H1 (cell line): ENCODE measurements at regions not wholly inside any gene's neighbourhood (a gene's known extent, or its start where the extent isn't known, plus 50 kb on each side); places are given as distances from the start of the nearest gene placed in this dataset.

Source experiments
- CTCF ChIA-PET: fragments of 300-600 bp; sonication (Branson Sonifier 250); formaldehyde crosslinking; loops from one replicate; lab custom pipeline; 2021; ENCODE audit not compliant: partially characterized antibody; lab: Charles Lee
- POLR2A ChIA-PET: fragments of 300-600 bp; sonication (Branson Sonifier 250); formaldehyde crosslinking; loops from one replicate; lab custom pipeline; 2021; ENCODE audit warnings: inconsistent platforms; ENCODE audit not compliant: partially characterized antibody; lab: Charles Lee
- DNase-seq, 2 experiments: peaks; one replicate each; pipeline versions ENCODE4 v3.0.0 to v3.0.0-alpha.2; 2010 to 2022; ENCODE audit warnings: low spot score in 2 of 2, low read depth in 1 of 2, mixed read lengths in 1 of 2
- FAIRE-seq: peaks from 2 replicates; lab custom pipeline; 2011; peaks lifted over from hg19 to GRCh38; lab: Jason Lieb, UNC
- H2AFZ ChIP-seq: 2 replicates; pipeline ENCODE4 v1.8.1; 2012; ENCODE audit warnings: low read length, inconsistent platforms
- H2AK5ac ChIP-seq: 2 replicates; pipeline ENCODE4 v1.6.1; 2013; ENCODE audit warnings: low read depth, low read length
- H2BK120ac ChIP-seq: replicated peaks from 2 replicates; pipeline ENCODE3; 2013; ENCODE audit warnings: low read depth, low read length, inconsistent platforms
- H2BK12ac ChIP-seq: 2 replicates; pipeline ENCODE4 v1.6.1; 2013; ENCODE audit warnings: low read depth, low read length
- H2BK15ac ChIP-seq: 2 replicates; pipeline ENCODE4 v1.6.1; 2013; ENCODE audit warnings: low read length
- H2BK20ac ChIP-seq: 2 replicates; pipeline ENCODE4 v1.6.1; 2013; ENCODE audit warnings: low read length
- H2BK5ac ChIP-seq: 2 replicates; pipeline ENCODE4 v1.6.1; 2013; ENCODE audit warnings: low read depth, low read length
- H3K14ac ChIP-seq: 2 replicates; pipeline ENCODE4 v1.6.1; 2013; ENCODE audit warnings: inconsistent platforms; ENCODE audit not compliant: insufficient read length
- H3K18ac ChIP-seq: 2 replicates; pipeline ENCODE4 v1.6.1; 2013; ENCODE audit warnings: low read length; ENCODE audit errors: extremely low read depth
- H3K23ac ChIP-seq: 2 replicates; pipeline ENCODE4 v1.6.1; 2013; ENCODE audit warnings: inconsistent platforms; ENCODE audit not compliant: insufficient read length
- H3K23me2 ChIP-seq: 2 replicates; pipeline ENCODE4 v1.6.1; 2013; ENCODE audit warnings: low read depth, low read length
- H3K27ac ChIP-seq: 2 replicates; pipeline ENCODE4 v1.6.1; 2011; ENCODE audit warnings: low read depth, low read length, inconsistent platforms
- H3K27me3 ChIP-seq, 4 experiments: replicated peaks in 1 of 4; 1 replicate in 1 of 4; 2 replicates in 3 of 4; pipeline versions ENCODE4 v1.6.1 to v1.8.1; 2011 to 2013; ENCODE audit warnings: low read length in 3 of 4, mild to moderate bottlenecking in 3 of 4, inconsistent platforms in 2 of 4, mixed read lengths in 2 of 4, moderate library complexity in 1 of 4; ENCODE audit not compliant: control insufficient read depth in 3 of 4, insufficient read depth in 3 of 4; ENCODE audit errors: extremely low read depth in 1 of 4
- H3K36me3 ChIP-seq, 4 experiments: 2 replicates each; pipeline versions ENCODE4 v1.6.1 to v1.8.1; 2011 to 2013; ENCODE audit warnings: mild to moderate bottlenecking in 4 of 4, low read length in 3 of 4, moderate library complexity in 2 of 4, control low read depth in 1 of 4, inconsistent platforms in 1 of 4; ENCODE audit not compliant: insufficient read depth in 4 of 4, control insufficient read depth in 2 of 4
- H3K4ac ChIP-seq: replicated peaks from 2 replicates; pipeline ENCODE3; 2013; ENCODE audit warnings: low read length, low read depth, mixed read lengths, inconsistent platforms; ENCODE audit not compliant: insufficient read length
- H3K4me1 ChIP-seq, 4 experiments: replicated peaks in 1 of 4; 1 replicate in 1 of 4; 2 replicates in 3 of 4; pipeline versions ENCODE4 v1.6.1 to v1.8.1; 2011 to 2013; ENCODE audit warnings: low read length in 3 of 4, inconsistent platforms in 2 of 4, mixed read lengths in 1 of 4; ENCODE audit not compliant: insufficient read depth in 4 of 4, control insufficient read depth in 3 of 4
- H3K4me2 ChIP-seq, 2 experiments: 2 replicates each; pipeline versions ENCODE4 v1.6.1 to v1.8.1; 2011 to 2013; ENCODE audit warnings: low read depth in 2 of 2, low read length in 2 of 2, control low read depth in 1 of 2, inconsistent platforms in 1 of 2, mild to moderate bottlenecking in 1 of 2; ENCODE audit not compliant: insufficient read depth in 1 of 2
- H3K4me3 ChIP-seq, 4 experiments: fragments of 200-600, 300-600 bp in 1 of 4; sonication (generic), shearing (Covaris generic), sonication (Bioruptor Twin) in 1 of 4; 2 replicates each; pipeline versions ENCODE4 v1.5.1 to v1.8.1; 2011 to 2016; ENCODE audit warnings: low read length in 4 of 4, low read depth in 3 of 4, control low read depth in 2 of 4, inconsistent platforms in 2 of 4, mild to moderate bottlenecking in 2 of 4, mixed read lengths in 1 of 4, moderate library complexity in 1 of 4; ENCODE audit not compliant: insufficient read depth in 2 of 4; ENCODE audit errors: extremely low read depth in 1 of 4
- H3K56ac ChIP-seq: replicated peaks from 2 replicates; pipeline ENCODE3; 2013; ENCODE audit warnings: low read depth, mild to moderate bottlenecking, mixed read lengths, low read length, inconsistent platforms; ENCODE audit not compliant: insufficient read length
- H3K79me1 ChIP-seq: 2 replicates; pipeline ENCODE4 v1.6.1; 2013; ENCODE audit warnings: low read depth, low read length, control low read depth
- H3K79me2 ChIP-seq, 2 experiments: 2 replicates each; pipeline versions ENCODE4 v1.6.1 to v1.8.1; 2012 to 2013; ENCODE audit warnings: low read length in 2 of 2, mild to moderate bottlenecking in 2 of 2, inconsistent platforms in 1 of 2; ENCODE audit not compliant: insufficient read depth in 2 of 2, control insufficient read depth in 1 of 2
- H3K9ac ChIP-seq, 4 experiments: replicated peaks in 1 of 4; 1 replicate in 1 of 4; 2 replicates in 3 of 4; pipeline versions ENCODE4 v1.6.1 to v1.8.1; 2011 to 2013; ENCODE audit warnings: low read depth in 3 of 4, low read length in 3 of 4, control low read depth in 2 of 4, mild to moderate bottlenecking in 2 of 4, moderate library complexity in 2 of 4, inconsistent platforms in 1 of 4; ENCODE audit errors: extremely low read depth in 1 of 4
- H3K9me3 ChIP-seq, 2 experiments: 2 replicates each; pipeline versions ENCODE4 v1.6.1 to v1.8.1; 2012 to 2013; ENCODE audit warnings: mild to moderate bottlenecking in 2 of 2, moderate library complexity in 2 of 2, control low read depth in 1 of 2, inconsistent platforms in 1 of 2, low read depth in 1 of 2, low read length in 1 of 2, mixed read lengths in 1 of 2; ENCODE audit not compliant: insufficient read depth in 2 of 2
- H4K20me1 ChIP-seq, 2 experiments: replicated peaks in 1 of 2; 2 replicates each; pipeline versions ENCODE3 to v1.8.1; 2011 to 2013; ENCODE audit warnings: inconsistent platforms in 2 of 2, low read length in 2 of 2, mild to moderate bottlenecking in 1 of 2; ENCODE audit not compliant: insufficient read depth in 2 of 2, control insufficient read depth in 1 of 2
- H4K5ac ChIP-seq: 2 replicates; pipeline ENCODE4 v1.6.1; 2013; ENCODE audit warnings: low read length, low read depth, mixed read lengths, inconsistent platforms; ENCODE audit not compliant: insufficient read length
- H4K8ac ChIP-seq: 2 replicates; pipeline ENCODE4 v1.8.0; 2013; ENCODE audit warnings: mild to moderate bottlenecking, moderate library complexity, low read length, inconsistent platforms; ENCODE audit not compliant: insufficient read depth; ENCODE audit errors: extremely low read depth
- H4K91ac ChIP-seq: replicated peaks from 2 replicates; pipeline ENCODE3; 2013; ENCODE audit warnings: low read length, mixed read lengths, inconsistent platforms; ENCODE audit not compliant: insufficient read length
- BCL11A ChIP-seq, 2 experiments: IDR thresholded peaks; one replicate each; pipeline ENCODE4 v1.6.1; 2011; ENCODE audit warnings: low read depth in 2 of 2, low read length in 2 of 2, mild to moderate bottlenecking in 2 of 2
- HDAC6 ChIP-seq: IDR thresholded peaks from one replicate; pipeline ENCODE4 v1.7.1; 2012; ENCODE audit warnings: low read depth, mild to moderate bottlenecking, inconsistent platforms, low read length, moderate library complexity
- KDM4A ChIP-seq: IDR thresholded peaks from one replicate; pipeline ENCODE4 v1.7.1; 2012; ENCODE audit warnings: low read depth, mild to moderate bottlenecking, moderate library complexity, low read length, inconsistent platforms; ENCODE audit not compliant: severe bottlenecking
- POLR2AphosphoS5 ChIP-seq: IDR thresholded peaks from 2 replicates; pipeline ENCODE4 v1.6.1; 2011; ENCODE audit warnings: low read depth, low read length
- SIRT6 ChIP-seq: IDR thresholded peaks from one replicate; pipeline ENCODE4 v1.7.1; 2012; ENCODE audit warnings: low read length, inconsistent platforms
- SP1 ChIP-seq: IDR thresholded peaks from 2 replicates; pipeline ENCODE4 v1.6.1; 2011; ENCODE audit warnings: low read depth, low read length
- ZNF274 ChIP-seq: IDR thresholded peaks from 2 replicates; pipeline ENCODE4 v1.7.0; 2012; ENCODE audit warnings: low read length, borderline replicate concordance; ENCODE audit errors: extremely low read depth
- WGBS, 2 experiments: shearing (Covaris generic) in 1 of 2; methylation state at CpG; one replicate each; pipeline versions ENCODE4 v1.1.6 to v1.1.7; 2013 to 2015; ENCODE audit warnings: low lambda C conversion rate in 2 of 2, mixed read lengths in 2 of 2, inconsistent platforms in 1 of 2, low coverage in 1 of 2, missing lambda C conversion rate in 1 of 2; ENCODE audit not compliant: insufficient replicate concordance in 2 of 2, insufficient coverage in 1 of 2, insufficient read length in 1 of 2; ENCODE audit errors: extremely low coverage in 1 of 2, missing lambda C conversion rate in 1 of 2; 5-methylcytosine and 5-hydroxymethylcytosine counted together

DNA sequence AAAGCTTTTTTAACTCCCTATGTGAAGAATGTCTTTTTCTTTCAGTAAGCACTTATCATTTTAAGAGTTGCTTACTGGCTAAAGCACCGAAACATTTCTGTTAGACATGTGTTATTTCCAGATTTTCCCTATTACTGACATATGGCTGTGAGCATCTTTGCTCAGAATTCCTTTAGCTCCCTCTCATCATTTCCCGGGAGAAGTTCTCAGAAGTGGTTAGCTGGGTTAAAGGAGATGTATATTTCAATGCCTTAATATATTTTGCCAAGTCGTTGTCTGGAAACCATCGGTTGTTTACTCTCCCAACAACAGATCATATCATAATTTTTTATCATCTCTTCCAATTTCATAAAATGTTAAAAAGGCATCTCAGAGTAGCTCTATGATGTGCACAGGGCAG, 396.5 kb downstream of the OCA2 start:
- DNase-seq (no peak), FAIRE-seq (no peak)
- no peak overlapping the region for H4K91ac ChIP-seq
- no peak overlapping the region for H3K4ac ChIP-seq
- H3K27ac ChIP-seq: no peak overlapping the region
- H3K4me1 ChIP-seq: peaks cover 0 to 4% (median 2%) of the 10 kb centered on the region in 4 experiments; a peak in 1 of 7 replicates
- no peaks in the 10 kb centered on the region for H4K20me1 ChIP-seq
- no peak overlapping the region for H3K18ac ChIP-seq
- no peaks in the 10 kb centered on the region for H3K79me1 ChIP-seq
- H3K23me2 ChIP-seq: no peaks in the 10 kb centered on the region
- no peak overlapping the region for H3K4me2 ChIP-seq
- no peak overlapping the region for H2AFZ ChIP-seq
- H2BK5ac ChIP-seq: no peak overlapping the region
- POLR2A ChIA-PET: interaction anchor here (0.5 to 1.4 kb wide), 2 partner anchors 22 to 319 kb away, joined by 3 read pairs; no protein-coding TSS in a partner anchor
- no peak overlapping the region for H3K23ac ChIP-seq
- H3K79me2 ChIP-seq: no peaks in the 10 kb centered on the region
- no peaks in the 10 kb centered on the region for H3K36me3 ChIP-seq
- no peak overlapping the region for H2AK5ac ChIP-seq
- CTCF ChIA-PET: interaction anchor here (1.3 to 2.6 kb wide), 4 partner anchors 11 to 23 kb away, joined by 3 to 17 read pairs (median 4); no protein-coding TSS in a partner anchor
- WGBS, 2 experiments: 88% methylated on average over 4 of the region's 4 CpGs; no CpG with 5 or more reads in 1 of the 2 experiments
- H4K5ac ChIP-seq: no peak overlapping the region
- no peaks in the 10 kb centered on the region for H3K27me3 ChIP-seq
- no peak overlapping the region for H2BK12ac ChIP-seq
- no peak overlapping the region for H4K8ac ChIP-seq
- no peak overlapping the region for H2BK20ac ChIP-seq
- no peak overlapping the region for H2BK120ac ChIP-seq
- H3K9ac ChIP-seq: no peak overlapping the region
- H3K9me3 ChIP-seq: no peaks in the 10 kb centered on the region
- no peak overlapping the region for H3K14ac ChIP-seq
- no peak overlapping the region for H3K56ac ChIP-seq
- TF ChIP-seq KDM4A (no peak), POLR2AphosphoS5 (no peak), HDAC6 (no peak), ZNF274 (no peak), BCL11A (IDR thresholded peaks at IDR 0.05; ENCODE audit: low read depth in 2 of 2, low read length in 2 of 2) (no peak), SP1 (no peak), SIRT6 (no peak)
- H2BK15ac ChIP-seq: no peak overlapping the region
- H3K4me3 ChIP-seq: no peak overlapping the region
